Prostate gland (tissue), 2 donors: ENCODE measurements at regions not wholly inside any gene's neighbourhood (a gene's known extent, or its start where the extent isn't known, plus 50 kb on each side); places are given as distances from the start of the nearest gene placed in this dataset.

Experiments used
- CTCF ChIP-seq, 4 experiments: fragments of 200-600 bp in 2 of 4; fragments of 450-650 bp in 2 of 4; sonication (generic) in 2 of 4; IDR thresholded peaks; 1 replicate in 3 of 4; 2 replicates in 1 of 4; pipeline ENCODE4 v1.5.1; 2016 to 2019; ENCODE audit warnings: antibody characterized with exemption in 4 of 4, mild to moderate bottlenecking in 2 of 4, moderate library complexity in 2 of 4
- POLR2A ChIP-seq: fragments of 450-650 bp; IDR thresholded peaks from one replicate; pipeline ENCODE4 v1.6.1; 2016; ENCODE audit warnings: antibody characterized with exemption, mild to moderate bottlenecking

DNA sequence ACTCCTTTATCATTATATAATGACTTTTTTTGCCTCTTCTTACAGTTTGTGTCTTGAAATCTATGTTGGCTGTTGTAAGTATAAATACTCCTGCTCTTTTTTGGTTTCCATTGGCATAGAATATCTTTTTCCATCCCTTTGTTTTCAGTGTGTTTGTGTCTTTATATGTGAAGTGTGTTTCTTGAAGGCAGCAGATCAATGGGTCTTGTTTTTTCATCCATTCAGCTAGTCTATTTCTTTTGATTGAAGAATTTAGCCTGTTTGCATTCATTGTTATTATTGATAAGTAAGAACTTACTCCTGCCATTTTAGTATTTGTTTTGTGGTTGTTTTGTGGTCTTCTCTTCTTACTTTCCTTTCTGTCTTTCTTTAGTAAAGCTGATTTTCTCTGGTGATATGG, 322.8 kb downstream of the PLA2G4A start:
- TF ChIP-seq POLR2A = no peak
- TF ChIP-seq CTCF (IDR thresholded peaks at IDR 0.05) = no peak
